HG03196 (cell line): ENCODE measurements at regions not wholly inside any gene's neighbourhood (a gene's known extent, or its start where the extent isn't known, plus 50 kb on each side); places are given as distances from the start of the nearest gene placed in this dataset.
"Not testable (repeated sequence)": the region's sequence is repeated elsewhere in the genome, so short reads cannot be mapped to it uniquely, and the experiment has no call there.

Experiments used
- ATAC-seq: cut with Tn5 transposase; IDR thresholded peaks from one replicate; pipeline ENCODE4 v1.9.1; 2021; ENCODE audit not compliant: unreplicated experiment

DNA sequence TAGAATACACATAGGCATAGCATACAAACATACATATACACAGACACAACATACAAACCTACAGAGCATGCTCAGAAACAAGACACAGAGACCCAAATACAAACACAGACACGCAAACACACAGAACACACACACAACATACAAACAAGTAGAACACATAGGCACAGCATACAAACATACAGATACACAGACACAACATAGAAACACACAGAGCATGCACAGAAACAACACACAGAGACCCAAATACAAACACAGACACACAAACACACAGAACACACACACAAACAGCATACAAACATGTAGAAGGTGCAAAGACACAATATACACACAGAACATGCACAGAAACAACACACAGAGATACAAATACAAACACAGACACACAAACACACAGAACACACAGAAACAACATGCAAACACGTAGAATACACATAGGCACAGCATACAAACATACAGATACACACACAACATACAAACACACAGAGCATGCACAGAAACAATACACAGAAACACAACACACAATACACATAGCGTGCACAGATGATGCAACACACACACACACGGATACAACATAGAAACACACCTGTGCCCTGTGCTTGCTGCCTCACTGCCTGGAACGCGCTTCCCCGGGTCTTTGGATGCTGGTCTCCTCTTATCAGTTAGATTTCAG is 469.0 kb upstream of the CDH4 start:
- no peak for ATAC-seq

GRCh38 chr20:60785301-60785700 is 466.8 kb upstream of the CDH4 start:
- ATAC-seq, result no peak

DNA sequence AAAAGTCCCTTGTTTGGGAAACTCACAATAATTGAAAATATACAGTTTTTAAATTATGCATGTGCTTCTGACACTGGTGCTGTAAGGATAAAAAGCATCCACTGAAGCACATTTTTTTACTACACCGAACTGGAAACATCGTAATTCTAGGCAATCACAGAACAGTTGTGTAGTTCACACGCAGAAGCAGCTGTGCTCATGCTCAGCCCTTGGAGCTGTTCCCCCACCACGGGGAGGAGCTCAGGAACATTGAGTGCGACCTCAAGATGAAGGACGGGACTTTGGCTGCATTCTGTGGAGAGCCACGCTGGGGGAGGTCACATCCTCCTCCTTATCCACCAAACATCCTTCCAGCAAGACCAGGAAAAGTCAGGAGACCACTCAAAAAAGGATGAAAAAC is 466.3 kb upstream of the CDH4 start:
- no peak for ATAC-seq

DNA sequence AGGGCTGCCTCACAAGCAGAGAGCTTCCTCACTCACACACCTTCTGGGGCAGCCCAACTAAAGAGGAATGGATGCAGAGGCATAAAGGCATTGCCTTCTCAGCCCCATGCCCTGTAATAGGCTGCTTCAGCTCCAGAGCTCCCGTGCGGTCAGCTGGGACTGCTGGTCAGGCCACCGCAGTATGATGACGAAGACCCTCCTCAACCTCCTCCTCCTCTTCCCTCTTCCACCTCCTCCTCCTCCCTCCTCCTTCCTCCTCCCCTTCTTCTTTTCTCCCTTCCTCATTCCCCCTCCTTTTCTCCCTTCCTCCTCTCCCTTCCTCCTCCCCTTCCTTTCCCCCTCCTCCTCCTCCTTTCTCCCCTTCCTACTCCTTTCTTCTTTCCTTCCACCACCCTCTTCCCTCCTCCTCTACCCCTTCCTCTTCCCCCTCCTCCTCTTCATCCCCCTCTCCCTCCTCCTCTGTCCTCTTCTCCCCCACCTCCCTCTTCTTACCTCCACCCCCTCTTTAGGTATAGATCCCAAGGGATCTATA is 465.3 kb upstream of the CDH4 start:
- no peak for ATAC-seq

DNA sequence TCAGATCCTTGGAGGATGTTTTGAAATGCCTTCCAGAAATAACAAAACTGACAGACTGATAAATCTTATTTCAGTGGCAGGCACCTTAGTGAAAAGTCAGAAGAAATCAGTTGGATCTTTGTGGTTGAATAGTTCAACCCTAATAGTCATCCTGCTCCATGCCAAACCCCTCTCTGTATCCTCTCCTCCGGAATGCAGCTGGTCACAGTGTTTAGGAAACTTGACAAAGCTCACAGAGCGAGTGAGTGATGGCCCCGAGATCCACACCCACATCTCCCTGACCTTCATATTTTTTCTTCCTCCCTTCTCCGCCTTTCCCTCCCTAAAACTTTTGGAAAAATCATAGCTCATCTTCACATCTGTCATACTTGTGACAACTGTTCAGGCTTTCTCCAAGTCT is 464.8 kb upstream of the CDH4 start:
- no peak for ATAC-seq

DNA sequence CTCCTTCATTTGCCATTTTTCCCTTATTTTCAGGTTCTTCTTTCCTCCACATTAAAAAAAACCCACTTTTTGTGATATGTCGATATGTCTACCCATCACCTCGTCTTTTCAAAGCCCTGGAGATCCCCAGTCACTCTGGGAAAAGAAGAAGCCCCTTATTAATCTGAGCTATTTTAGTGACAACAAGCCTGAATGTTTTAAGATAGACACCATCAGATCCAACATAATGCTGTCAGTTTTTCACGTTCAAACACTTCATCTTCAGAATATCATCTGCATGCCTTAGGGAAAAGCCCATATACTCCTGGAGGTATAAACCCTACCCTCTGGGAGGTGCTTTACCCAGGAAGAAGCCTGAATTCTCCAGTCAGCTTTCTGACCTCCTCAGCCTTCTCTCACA is 464.0 kb upstream of the CDH4 start:
- no peak for ATAC-seq

DNA sequence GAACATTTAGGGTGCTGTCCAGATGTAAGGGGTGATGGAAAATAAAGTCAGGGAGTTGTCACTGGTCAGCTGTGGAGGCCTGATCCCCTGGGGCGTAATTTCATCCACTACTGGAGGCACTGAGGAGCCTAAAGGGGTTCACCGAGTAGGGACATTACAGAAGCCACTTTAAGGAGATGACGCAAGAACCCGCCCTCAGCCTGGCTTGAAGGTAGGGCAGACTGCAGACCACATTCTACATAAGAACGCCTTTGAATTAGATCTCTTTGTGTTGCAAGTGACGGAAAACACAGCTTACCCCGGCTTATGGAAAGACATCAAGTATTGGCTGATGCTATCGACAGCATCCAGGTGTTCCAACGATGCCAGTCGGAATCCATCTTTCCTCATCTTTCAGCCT is 462.7 kb upstream of the CDH4 start:
- no peak for ATAC-seq

DNA sequence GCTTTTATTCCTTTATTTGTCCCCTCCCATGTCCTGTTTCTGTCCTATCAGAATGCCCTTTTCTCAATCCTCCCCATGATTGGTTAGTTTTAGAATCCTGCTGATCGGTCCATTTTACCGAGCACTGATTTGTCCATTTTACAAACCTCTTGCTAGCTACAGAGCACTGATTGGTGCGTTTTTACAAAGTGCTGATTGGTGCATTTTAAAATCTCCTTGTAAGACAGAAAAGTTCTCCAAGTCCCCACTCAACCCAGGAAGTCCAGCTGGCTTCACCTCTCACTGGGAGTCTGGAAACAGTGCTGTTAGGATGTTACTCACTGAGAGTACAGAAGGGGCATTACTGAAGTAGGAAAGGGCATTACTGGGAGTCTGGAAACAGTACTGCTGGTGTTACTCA is 461.7 kb upstream of the CDH4 start:
- ATAC-seq, result not testable (repeated sequence)

GRCh38 chr20:60791823-60792222 is 460.2 kb upstream of the CDH4 start:
- no peak for ATAC-seq

- no peak for ATAC-seq
Observed at GRCh38 chr20:60792941-60793340, 459.1 kb upstream of the CDH4 start.

- ATAC-seq, result no peak
Observed at GRCh38 chr20:60794674-60795073, 457.4 kb upstream of the CDH4 start.

DNA sequence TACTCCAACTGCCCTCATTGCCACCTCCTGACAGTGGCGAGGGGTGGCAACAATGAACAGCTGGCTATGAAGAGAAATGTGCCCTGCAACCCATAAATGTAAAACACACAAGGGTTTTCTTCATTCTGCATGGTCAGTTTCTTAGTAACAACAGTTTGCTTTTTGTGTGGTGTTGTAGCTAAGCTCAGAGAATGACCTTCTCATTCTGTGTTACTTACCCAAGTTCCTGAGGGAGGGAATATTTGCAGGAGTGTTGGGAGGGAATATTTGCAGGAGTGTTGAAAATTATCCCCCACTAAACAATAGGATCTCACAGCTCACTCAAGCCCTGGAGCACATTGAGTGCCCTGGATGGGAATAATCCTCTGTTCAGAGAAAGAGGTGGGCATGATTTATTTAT is 456.4 kb upstream of the CDH4 start:
- ATAC-seq, result no peak

DNA sequence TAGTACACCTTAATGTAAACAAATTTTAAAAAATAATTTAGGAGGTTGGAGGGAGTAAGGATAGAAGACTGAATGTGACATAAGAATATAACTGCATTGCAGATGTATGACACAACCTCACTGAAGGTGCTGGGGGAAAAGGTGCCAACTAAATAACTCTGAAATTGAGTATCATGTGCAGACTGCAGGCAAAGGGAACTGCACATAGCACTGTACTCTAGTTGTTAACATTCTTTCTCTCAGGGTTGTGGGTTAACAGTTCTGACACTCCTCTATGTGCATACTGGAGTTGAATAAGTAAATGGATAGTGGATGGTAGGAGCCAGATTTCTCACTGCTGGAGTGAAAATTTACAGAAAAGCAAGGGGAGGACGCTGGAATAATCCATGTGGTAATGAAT is 451.9 kb upstream of the CDH4 start:
- no peak for ATAC-seq

- no peak for ATAC-seq
Observed at GRCh38 chr20:60802676-60803075, 449.4 kb upstream of the CDH4 start.

DNA sequence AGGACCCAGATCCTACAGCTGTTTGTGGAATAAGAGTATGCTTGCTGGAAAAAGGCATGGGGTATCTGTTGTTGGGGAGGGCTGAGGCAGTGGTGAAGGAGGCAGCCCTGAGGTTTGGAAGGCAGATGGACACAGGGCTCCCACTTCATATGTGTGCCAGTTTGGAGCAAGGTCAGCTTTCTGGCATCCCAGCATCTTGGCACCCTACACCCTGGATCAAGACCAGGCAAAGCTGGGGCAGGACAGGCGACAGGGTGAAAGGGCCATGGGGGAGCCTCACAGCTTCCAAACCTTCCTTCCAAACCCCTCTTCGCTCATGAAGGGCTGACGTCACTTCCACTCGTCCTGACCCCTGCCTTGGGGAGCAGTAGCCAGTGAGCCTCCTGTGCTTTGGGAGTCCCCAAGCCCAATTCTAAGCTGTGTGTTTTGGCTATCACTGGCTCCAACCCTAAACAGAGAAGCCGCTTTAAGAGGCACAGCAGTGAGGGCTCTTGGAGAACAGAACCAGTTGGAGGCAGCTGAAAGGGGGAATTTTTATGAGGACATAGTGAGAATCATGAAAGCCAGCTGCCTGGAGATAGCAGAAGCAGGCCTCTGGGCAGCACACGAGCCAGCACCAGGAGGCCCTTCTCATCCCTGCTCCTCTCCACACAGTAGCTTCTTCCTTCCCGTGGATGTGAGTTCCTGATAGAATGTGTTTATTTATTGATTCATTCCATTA is 448.6 kb upstream of the CDH4 start:
- ATAC-seq, result no peak

GRCh38 chr20:60804240-60804917 is 447.7 kb upstream of the CDH4 start:
- no peak for ATAC-seq

DNA sequence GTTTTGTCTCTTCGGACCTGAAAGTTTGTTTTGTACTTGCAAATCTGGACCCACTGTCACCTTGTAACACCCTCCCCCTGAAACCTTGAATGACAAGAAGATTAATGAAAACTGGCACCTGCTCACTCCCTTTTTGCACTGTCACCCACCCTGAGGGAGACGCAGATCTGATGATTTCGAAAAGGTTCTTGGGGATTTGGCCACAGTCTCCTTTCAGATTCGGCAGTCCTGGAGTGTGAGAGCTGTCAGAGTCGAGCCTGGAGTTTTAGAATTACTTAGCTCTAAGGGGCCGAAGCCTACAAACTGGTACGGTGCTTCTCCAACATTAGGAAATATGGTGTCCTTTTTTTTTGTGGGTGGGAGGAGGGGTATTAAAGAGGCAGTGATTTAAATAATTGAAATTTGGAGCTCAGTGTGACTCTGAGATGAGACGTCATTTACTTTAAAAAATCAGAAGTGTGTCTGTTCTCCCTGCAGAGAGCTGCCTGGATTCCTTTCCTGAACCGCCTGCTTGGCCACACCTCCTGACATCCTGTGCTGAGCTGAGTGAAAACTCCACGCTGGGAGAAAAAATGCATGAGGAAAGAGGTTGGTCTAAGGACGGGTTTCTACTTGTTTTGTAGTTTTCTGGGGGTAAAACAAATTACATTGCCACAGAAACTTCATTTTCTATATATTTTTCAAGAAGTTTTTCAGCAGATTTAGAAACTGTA is 447.0 kb upstream of the CDH4 start:
- no peak for ATAC-seq

GRCh38 chr20:60806354-60806753 is 445.7 kb upstream of the CDH4 start:
- ATAC-seq, result no peak

GRCh38 chr20:60806824-60807223 is 445.2 kb upstream of the CDH4 start:
- no peak for ATAC-seq

GRCh38 chr20:60808003-60808672 is 443.9 kb upstream of the CDH4 start:
- no peak for ATAC-seq

DNA sequence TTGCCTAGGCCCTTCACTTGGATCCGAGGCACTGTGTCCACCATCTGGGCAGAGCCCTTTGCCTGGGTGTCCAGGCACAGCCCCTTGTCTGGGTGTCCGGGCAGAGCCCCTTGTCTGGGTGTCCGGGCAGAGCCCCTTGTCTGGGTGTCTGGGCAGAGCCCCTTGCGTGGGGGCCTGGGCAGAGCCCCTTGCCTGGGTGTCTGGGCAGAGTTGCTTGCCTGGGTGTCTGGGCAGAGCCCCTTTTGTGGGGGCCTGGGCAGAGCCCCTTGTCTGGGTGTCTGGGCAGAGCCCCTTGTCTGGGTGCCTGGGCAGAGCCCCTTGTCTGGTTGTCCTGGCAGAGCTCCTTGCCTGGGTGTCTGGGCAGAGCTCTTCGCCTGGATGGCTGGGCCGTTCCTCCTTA is 443.4 kb upstream of the CDH4 start:
- ATAC-seq, result no peak
